IMR-90 (cell line): ENCODE measurements at regions not wholly inside any gene's neighbourhood (a gene's known extent, or its start where the extent isn't known, plus 50 kb on each side); places are given as distances from the start of the nearest gene placed in this dataset.

Experiments
- ATAC-seq: fragments of 200-7000 bp; cut with Tn5 transposase; 2 replicates; pipeline ENCODE4 v1.9.1; 2020; ENCODE audit warnings: low read depth, mild to moderate bottlenecking, moderate library complexity
- BruUV-seq: library from RNA; stranded (reverse); fragments of 400-500 nt; replicated peaks from 2 replicates; lab custom pipeline; 2021; lab: Mats Ljungman, UMichigan
- CTCF ChIA-PET: fragments of 300-600 bp; formaldehyde crosslinking; extraction: SDS; loops from one replicate; lab custom pipeline; 2021; ENCODE audit warnings: antibody characterized with exemption; lab: Yijun Ruan, JAX
- POLR2A ChIA-PET: fragments of 300-600 bp; sonication (Branson Sonifier 250); formaldehyde crosslinking; loops from one replicate; lab custom pipeline; 2022; ENCODE audit warnings: antibody characterized with exemption; ENCODE audit not compliant: unreplicated experiment; lab: Charles Lee
- DNase-seq: peaks from one replicate; pipeline ENCODE4 v3.0.0; 2013
- H2AFZ ChIP-seq: replicated peaks from 2 replicates; pipeline ENCODE3; 2013; ENCODE audit warnings: low read length, mild to moderate bottlenecking; ENCODE audit not compliant: poor library complexity
- H2AK5ac ChIP-seq: 2 replicates; pipeline ENCODE4 v1.6.1; 2013; ENCODE audit warnings: low read depth, low read length, inconsistent platforms
- H2AK9ac ChIP-seq: replicated peaks from 2 replicates; pipeline ENCODE3; 2013; ENCODE audit warnings: mild to moderate bottlenecking, low read depth, low read length, moderate library complexity; ENCODE audit not compliant: poor library complexity
- H2BK120ac ChIP-seq: 2 replicates; pipeline ENCODE4 v1.6.1; 2013; ENCODE audit warnings: low read depth, low read length, inconsistent platforms
- H2BK15ac ChIP-seq: 3 replicates; pipeline ENCODE4 v1.6.1; 2013; ENCODE audit warnings: low read depth, low read length, inconsistent platforms
- H2BK20ac ChIP-seq: 2 replicates; pipeline ENCODE4 v1.6.1; 2013; ENCODE audit warnings: low read depth, mild to moderate bottlenecking, inconsistent platforms, low read length, moderate library complexity
- H2BK5ac ChIP-seq: 2 replicates; pipeline ENCODE4 v1.6.1; 2013; ENCODE audit warnings: mild to moderate bottlenecking, low read depth, low read length, inconsistent platforms; ENCODE audit not compliant: poor library complexity, severe bottlenecking
- H3K14ac ChIP-seq: replicated peaks from 2 replicates; pipeline ENCODE4 v1.6.1; 2013; ENCODE audit warnings: low read depth, low read length, inconsistent platforms
- H3K18ac ChIP-seq: 2 replicates; pipeline ENCODE4 v1.6.1; 2013; ENCODE audit warnings: low read depth, low read length, control low read depth
- H3K23ac ChIP-seq: 2 replicates; pipeline ENCODE4 v1.6.1; 2013; ENCODE audit warnings: low read depth, low read length, inconsistent platforms
- H3K27ac ChIP-seq: 2 replicates; pipeline ENCODE4 v1.5.1; 2013; ENCODE audit warnings: mild to moderate bottlenecking, control low read depth, low read length; ENCODE audit not compliant: insufficient read depth
- H3K27me3 ChIP-seq: 2 replicates; pipeline ENCODE4 v1.6.1; 2013; ENCODE audit warnings: low read length; ENCODE audit not compliant: control insufficient read depth, insufficient read depth
- H3K36me3 ChIP-seq: 2 replicates; pipeline ENCODE4 v1.6.1; 2013; ENCODE audit warnings: low read length, mixed read lengths; ENCODE audit not compliant: control insufficient read depth, insufficient read depth
- H3K4ac ChIP-seq: 2 replicates; pipeline ENCODE4 v1.6.1; 2013; ENCODE audit warnings: low read depth, low read length, inconsistent platforms
- H3K4me1 ChIP-seq: 2 replicates; pipeline ENCODE4 v1.6.1; 2013; ENCODE audit warnings: low read length, mixed read lengths; ENCODE audit not compliant: control insufficient read depth, insufficient read depth
- H3K4me2 ChIP-seq: 2 replicates; pipeline ENCODE4 v1.6.1; 2013; ENCODE audit warnings: low read depth, mild to moderate bottlenecking, control low read depth, low read length, moderate library complexity
- H3K4me3 ChIP-seq: 2 replicates; pipeline ENCODE4 v1.5.1; 2013; ENCODE audit warnings: low read depth, mild to moderate bottlenecking, control low read depth, low read length, moderate library complexity; ENCODE audit not compliant: insufficient read depth
- H3K56ac ChIP-seq: 2 replicates; pipeline ENCODE4 v1.6.1; 2013; ENCODE audit warnings: low read length, inconsistent platforms; ENCODE audit not compliant: insufficient read depth; ENCODE audit errors: extremely low read depth
- H3K79me1 ChIP-seq, 2 experiments: 2 replicates each; pipeline ENCODE4 v1.6.1; 2013; ENCODE audit warnings: low read length in 2 of 2, inconsistent platforms in 1 of 2, low read depth in 1 of 2
- H3K9ac ChIP-seq: 2 replicates; pipeline ENCODE4 v1.6.1; 2013; ENCODE audit warnings: low read depth, low read length, control low read depth
- H3K9me1 ChIP-seq: 2 replicates; pipeline ENCODE4 v1.6.1; 2013; ENCODE audit warnings: low read length, inconsistent platforms; ENCODE audit not compliant: insufficient read depth
- H3K9me3 ChIP-seq: 2 replicates; pipeline ENCODE4 v1.6.1; 2013; ENCODE audit warnings: low read length; ENCODE audit not compliant: control insufficient read depth, insufficient read depth
- H4K20me1 ChIP-seq: 2 replicates; pipeline ENCODE4 v1.6.1; 2013; ENCODE audit warnings: low read length, inconsistent platforms; ENCODE audit not compliant: insufficient read depth
- H4K5ac ChIP-seq: 2 replicates; pipeline ENCODE4 v1.6.1; 2013; ENCODE audit warnings: mild to moderate bottlenecking, low read depth, low read length, control low read depth
- H4K8ac ChIP-seq, 2 experiments: 2 replicates each; pipeline ENCODE4 v1.6.1; 2013; ENCODE audit warnings: low read depth in 2 of 2, low read length in 2 of 2, control low read depth in 1 of 2, inconsistent platforms in 1 of 2
- H4K91ac ChIP-seq: 2 replicates; pipeline ENCODE4 v1.6.1; 2013; ENCODE audit warnings: low read depth, low read length, inconsistent platforms; ENCODE audit not compliant: insufficient read depth
- BHLHE40 ChIP-seq: fragments of 150-350 bp; IDR thresholded peaks from 2 replicates; pipeline ENCODE4 v1.6.1; 2016; ENCODE audit warnings: mild to moderate bottlenecking, low read depth, low read length
- CEBPB ChIP-seq: IDR thresholded peaks from 2 replicates; pipeline ENCODE4 v1.6.1; 2012; ENCODE audit warnings: low read depth, low read length, improper control_type of control experiment
- CHD1 ChIP-seq: IDR thresholded peaks from 2 replicates; pipeline ENCODE4 v1.6.1; 2012; ENCODE audit warnings: low read depth, low read length, improper control_type of control experiment
- CTCF ChIP-seq: conservative IDR thresholded peaks from 2 replicates; pipeline ENCODE4 v1.5.1; 2012; ENCODE audit warnings: mild to moderate bottlenecking, low read depth, low read length, improper control_type of control experiment
- ELK1 ChIP-seq: fragments of 150-350 bp; IDR thresholded peaks from 2 replicates; pipeline ENCODE4 v1.6.1; 2016; ENCODE audit warnings: low read depth, mild to moderate bottlenecking, low read length, moderate library complexity, borderline replicate concordance
- FOS ChIP-seq: fragments of 150-350 bp; IDR thresholded peaks from 2 replicates; pipeline ENCODE4 v1.6.1; 2016; ENCODE audit warnings: low read depth, low read length
- MAFK ChIP-seq: IDR thresholded peaks from 2 replicates; pipeline ENCODE4 v1.6.1; 2012; ENCODE audit warnings: low read depth, low read length, improper control_type of control experiment
- MAZ ChIP-seq: IDR thresholded peaks from 2 replicates; pipeline ENCODE4 v1.6.1; 2012; ENCODE audit warnings: low read depth, mild to moderate bottlenecking, low read length, improper control_type of control experiment, moderate library complexity, borderline replicate concordance
- MXI1 ChIP-seq: IDR thresholded peaks from 2 replicates; pipeline ENCODE4 v1.6.1; 2012; ENCODE audit warnings: low read depth, mild to moderate bottlenecking, low read length, moderate library complexity, borderline replicate concordance
- NFE2L2 ChIP-seq: fragments of 150-350 bp; IDR thresholded peaks from 2 replicates; pipeline ENCODE4 v1.6.1; 2016; ENCODE audit warnings: low read depth, mild to moderate bottlenecking, low read length
- POLR2A ChIP-seq: IDR thresholded peaks from 2 replicates; pipeline ENCODE4 v1.6.1; 2012; ENCODE audit warnings: mild to moderate bottlenecking, low read depth, low read length
- RAD21 ChIP-seq: IDR thresholded peaks from 2 replicates; pipeline ENCODE4 v1.6.1; 2012; ENCODE audit warnings: low read length, improper control_type of control experiment
- RCOR1 ChIP-seq: IDR thresholded peaks from 2 replicates; pipeline ENCODE4 v1.6.1; 2012; ENCODE audit warnings: mild to moderate bottlenecking, low read length, improper control_type of control experiment; ENCODE audit not compliant: insufficient replicate concordance
- RFX5 ChIP-seq: IDR thresholded peaks from 2 replicates; pipeline ENCODE4 v1.8.0; 2012; ENCODE audit warnings: low read depth, mild to moderate bottlenecking, low read length, moderate library complexity
- SMC3 ChIP-seq: fragments of 150-350 bp; IDR thresholded peaks from 2 replicates; pipeline ENCODE4 v1.6.1; 2016; ENCODE audit warnings: low read depth, mild to moderate bottlenecking, antibody characterized with exemption, low read length, moderate library complexity
- USF2 ChIP-seq: fragments of 150-350 bp; IDR thresholded peaks from 2 replicates; pipeline ENCODE4 v1.6.1; 2017; ENCODE audit warnings: mild to moderate bottlenecking, antibody characterized with exemption, low read length, low read depth
- WGBS, 2 experiments: methylation state at CpG; one replicate each; pipeline versions ENCODE4 v1.1.5 to v1.1.7; 2013; ENCODE audit warnings: missing lambda C conversion rate in 2 of 2; ENCODE audit not compliant: insufficient read length in 1 of 2; ENCODE audit errors: extremely low coverage in 2 of 2; 5-methylcytosine and 5-hydroxymethylcytosine counted together
- dilution Hi-C: fragments of 300-500 bp; cut with HindIII; formaldehyde crosslinking; loops from one replicate; pipeline ENCODE4 v1.14.3; 2018; ENCODE audit warnings: low sequenced_read_pairs; ENCODE audit not compliant: unreplicated experiment
- in situ Hi-C: fragments of 300-500 bp; cut with MboI; formaldehyde crosslinking; loops from 3 replicates; pipeline ENCODE4 v1.14.3; 2019; ENCODE audit warnings: low sequenced_read_pairs, inconsistent platforms, mixed read lengths
- intact Hi-C: fragments of 100-400 bp; cut with micrococcal nuclease; formaldehyde crosslinking; loops from 2 replicates; pipeline ENCODE4 v1.10.0; 2022

GRCh38 chr5:164132358-164132757 is 626.9 kb downstream of the MAT2B start:
- in situ Hi-C loops, result no loop called here
- Histone ChIP-seq H3K4me1 (no peaks in the 10 kb centered on the region), H2BK120ac (no peak overlapping the region), H2AK5ac (no peak overlapping the region), H3K9ac (no peak overlapping the region), H3K4me2 (no peak overlapping the region), H3K23ac (no peak overlapping the region), H3K27me3 (no peaks in the 10 kb centered on the region), H3K27ac (no peak overlapping the region), H3K9me3 (peaks cover 7% of the 10 kb centered on the region), H3K4ac (no peak overlapping the region), H2BK20ac (no peak overlapping the region), H2BK5ac (no peak overlapping the region), H3K56ac (no peak overlapping the region), H2AK9ac (no peak overlapping the region), H3K79me1 (no peaks in the 10 kb centered on the region), H3K18ac (no peak overlapping the region), H2AFZ (no peak overlapping the region), H3K9me1 (no peaks in the 10 kb centered on the region), H2BK15ac (no peak overlapping the region), H3K36me3 (no peaks in the 10 kb centered on the region), H4K91ac (no peak overlapping the region), H4K5ac (no peak overlapping the region), H4K8ac (no peak overlapping the region), H4K20me1 (no peaks in the 10 kb centered on the region), H3K4me3 (no peak overlapping the region), H3K14ac (no peak overlapping the region)
- no peak for TF ChIP-seq NFE2L2
- TF ChIP-seq SMC3, result no peak
- no peak for TF ChIP-seq CEBPB
- no peak for TF ChIP-seq FOS
- TF ChIP-seq POLR2A, result no peak
- no peak for TF ChIP-seq RCOR1
- TF ChIP-seq USF2, result no peak
- TF ChIP-seq MAZ, result no peak
- no peak for TF ChIP-seq CHD1
- no peak for TF ChIP-seq MXI1
- TF ChIP-seq ELK1, result no peak
- TF ChIP-seq RFX5, result no peak
- TF ChIP-seq MAFK, result no peak
- no peak for TF ChIP-seq RAD21
- no peak for TF ChIP-seq CTCF
- no peak for TF ChIP-seq BHLHE40
- intact Hi-C loops, result no loop called here
- POLR2A ChIA-PET, result no interaction called here
- dilution Hi-C loops, result no loop called here
- no TSS peak for BruUV-seq
- WGBS, 2 experiments, result 80% methylated on average over 1 of the region's 2 CpGs; no CpG with 5 or more reads in 1 of the 2 experiments
- DNase-seq, result no peak
- no peak for ATAC-seq
- CTCF ChIA-PET, result no interaction called here
